Cardiac muscle cell (in vitro differentiated cells and primary cell): ENCODE measurements at regions not wholly inside any gene's neighbourhood (a gene's known extent, or its start where the extent isn't known, plus 50 kb on each side); places are given as distances from the start of the nearest gene placed in this dataset.

Experiments
- DNase-seq, 2 donors: peaks; one replicate each; pipeline versions ENCODE4 v3.0.0 to v3.0.0-alpha.2; 2010 to 2017; ENCODE audit warnings: low read depth in 1 of 2, low spot score in 1 of 2
- H3K27ac ChIP-seq: fragments of 200-600 bp; sonication (generic); 2 replicates; pipeline ENCODE4 v1.5.1; 2016
- H3K27me3 ChIP-seq: fragments of 200-600 bp; sonication (generic); 2 replicates; pipeline ENCODE4 v1.6.0; 2016; ENCODE audit warnings: control low read depth
- H3K36me3 ChIP-seq: fragments of 200-600 bp; sonication (generic); 2 replicates; pipeline ENCODE4 v1.5.1; 2016; ENCODE audit warnings: control low read depth
- H3K4me1 ChIP-seq: fragments of 200-600 bp; sonication (generic); 2 replicates; pipeline ENCODE4 v1.8.1; 2017; ENCODE audit warnings: low read depth, mild to moderate bottlenecking, mixed run types
- H3K4me3 ChIP-seq: fragments of 200-600 bp; sonication (generic); 2 replicates; pipeline ENCODE4 v1.5.1; 2016; ENCODE audit warnings: mild to moderate bottlenecking
- H3K9me3 ChIP-seq: fragments of 200-600 bp; sonication (generic); 2 replicates; pipeline ENCODE4 v1.5.1; 2017; ENCODE audit warnings: low read depth, mild to moderate bottlenecking, control low read depth
- TF ChIP-seq, protein P1 (sequence below): IDR thresholded peaks from 2 replicates; pipeline ENCODE4 v1.5.1; 2012; ENCODE audit warnings: low read depth, mild to moderate bottlenecking, low read length

DNA sequence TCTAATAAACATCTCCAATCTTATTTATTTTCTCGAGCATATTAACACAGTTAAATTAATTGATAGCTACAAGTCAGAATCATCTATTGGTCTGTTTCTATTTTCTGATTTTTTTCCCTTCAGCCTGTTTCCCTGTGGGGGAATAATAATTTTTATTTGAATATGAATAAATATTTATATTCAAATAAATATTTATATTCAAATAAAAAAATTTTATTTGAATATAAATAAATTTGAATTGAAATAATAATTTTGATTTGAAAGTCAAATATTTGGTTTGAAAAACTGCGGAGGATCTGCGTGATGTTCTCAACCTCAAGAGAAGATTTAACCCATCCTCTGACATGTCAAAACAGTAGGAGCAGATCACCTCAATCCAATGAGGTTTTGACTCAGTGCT lies 380.1 kb upstream of the MEIS2 start:
- H3K27me3 ChIP-seq: no peaks in the 10 kb centered on the region
- no peak overlapping the region for H3K27ac ChIP-seq
- H3K4me1 ChIP-seq: no peaks in the 10 kb centered on the region
- DNase-seq: no peak
- H3K36me3 ChIP-seq: no peaks in the 10 kb centered on the region
- TF ChIP-seq, protein P1, sequence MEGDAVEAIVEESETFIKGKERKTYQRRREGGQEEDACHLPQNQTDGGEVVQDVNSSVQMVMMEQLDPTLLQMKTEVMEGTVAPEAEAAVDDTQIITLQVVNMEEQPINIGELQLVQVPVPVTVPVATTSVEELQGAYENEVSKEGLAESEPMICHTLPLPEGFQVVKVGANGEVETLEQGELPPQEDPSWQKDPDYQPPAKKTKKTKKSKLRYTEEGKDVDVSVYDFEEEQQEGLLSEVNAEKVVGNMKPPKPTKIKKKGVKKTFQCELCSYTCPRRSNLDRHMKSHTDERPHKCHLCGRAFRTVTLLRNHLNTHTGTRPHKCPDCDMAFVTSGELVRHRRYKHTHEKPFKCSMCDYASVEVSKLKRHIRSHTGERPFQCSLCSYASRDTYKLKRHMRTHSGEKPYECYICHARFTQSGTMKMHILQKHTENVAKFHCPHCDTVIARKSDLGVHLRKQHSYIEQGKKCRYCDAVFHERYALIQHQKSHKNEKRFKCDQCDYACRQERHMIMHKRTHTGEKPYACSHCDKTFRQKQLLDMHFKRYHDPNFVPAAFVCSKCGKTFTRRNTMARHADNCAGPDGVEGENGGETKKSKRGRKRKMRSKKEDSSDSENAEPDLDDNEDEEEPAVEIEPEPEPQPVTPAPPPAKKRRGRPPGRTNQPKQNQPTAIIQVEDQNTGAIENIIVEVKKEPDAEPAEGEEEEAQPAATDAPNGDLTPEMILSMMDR: no peak
- no peaks in the 10 kb centered on the region for H3K9me3 ChIP-seq
- no peak overlapping the region for H3K4me3 ChIP-seq

DNA sequence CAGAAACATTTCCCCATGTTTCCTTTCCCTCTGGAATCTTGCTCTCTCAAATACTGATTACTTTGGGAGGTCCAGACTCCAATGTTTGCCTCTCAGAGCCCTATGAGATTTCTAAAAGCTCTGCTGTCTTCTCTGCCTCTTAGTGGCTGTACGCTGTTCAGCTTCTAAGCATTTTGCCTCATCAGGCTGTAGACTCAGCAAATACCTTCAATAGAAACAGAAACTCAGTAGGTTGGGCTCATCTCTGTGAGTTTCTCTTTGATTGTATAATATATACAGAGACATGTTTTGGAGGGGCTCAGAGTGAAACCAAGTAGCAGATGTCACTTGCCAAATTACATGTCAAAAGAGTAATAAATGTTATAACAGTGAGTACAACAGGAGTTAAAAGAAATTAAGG lies 380.8 kb upstream of the MEIS2 start:
- DNase-seq: no peak
- H3K27me3 ChIP-seq: no peaks in the 10 kb centered on the region
- TF ChIP-seq, protein P1: no peak

GRCh38 chr15:37483779-37484178 lies 383.4 kb upstream of the MEIS2 start:
- Histone ChIP-seq H3K27me3 (no peaks in the 10 kb centered on the region), H3K27ac (no peak overlapping the region), H3K9me3 (no peaks in the 10 kb centered on the region), H3K36me3 (no peaks in the 10 kb centered on the region), H3K4me3 (no peak overlapping the region), H3K4me1 (no peaks in the 10 kb centered on the region)
- TF ChIP-seq, protein P1: no peak
- DNase-seq: no peak

More for the DNA sequence above, 380.8 kb upstream of the MEIS2 start:
- Histone ChIP-seq H3K36me3 (no peaks in the 10 kb centered on the region), H3K4me3 (no peak overlapping the region), H3K9me3 (no peaks in the 10 kb centered on the region), H3K27ac (no peak overlapping the region), H3K4me1 (no peaks in the 10 kb centered on the region)

DNA sequence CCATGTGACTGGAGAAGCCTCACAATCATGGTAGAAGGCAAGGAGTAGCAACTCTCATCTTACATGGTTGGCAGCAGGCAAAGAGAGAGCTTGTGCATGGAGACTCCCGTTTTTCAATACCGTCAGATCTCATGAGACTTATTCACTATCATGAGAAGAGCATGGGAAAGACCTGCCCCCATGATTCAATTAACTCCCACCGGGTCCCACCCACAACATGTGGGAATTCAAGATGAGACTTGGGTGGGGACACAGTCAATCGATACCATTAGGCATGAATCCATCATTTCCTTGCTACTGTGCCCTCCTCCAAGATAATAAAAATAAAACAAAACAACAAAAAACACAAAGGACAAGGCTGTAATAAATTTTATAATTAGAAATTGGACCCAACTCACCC lies 384.7 kb upstream of the MEIS2 start:
- Histone ChIP-seq H3K27ac (no peak overlapping the region), H3K4me3 (no peak overlapping the region), H3K9me3 (no peaks in the 10 kb centered on the region), H3K36me3 (no peaks in the 10 kb centered on the region), H3K4me1 (no peaks in the 10 kb centered on the region), H3K27me3 (no peaks in the 10 kb centered on the region)
- TF ChIP-seq, protein P1: no peak
- DNase-seq: no peak

GRCh38 chr15:37490707-37491106 lies 390.4 kb upstream of the MEIS2 start:
- no peaks in the 10 kb centered on the region for H3K4me1 ChIP-seq
- TF ChIP-seq, protein P1: no peak
- no peaks in the 10 kb centered on the region for H3K27me3 ChIP-seq
- H3K4me3 ChIP-seq: no peak overlapping the region
- DNase-seq: no peak
- no peak overlapping the region for H3K27ac ChIP-seq
- no peaks in the 10 kb centered on the region for H3K36me3 ChIP-seq
- no peaks in the 10 kb centered on the region for H3K9me3 ChIP-seq

DNA sequence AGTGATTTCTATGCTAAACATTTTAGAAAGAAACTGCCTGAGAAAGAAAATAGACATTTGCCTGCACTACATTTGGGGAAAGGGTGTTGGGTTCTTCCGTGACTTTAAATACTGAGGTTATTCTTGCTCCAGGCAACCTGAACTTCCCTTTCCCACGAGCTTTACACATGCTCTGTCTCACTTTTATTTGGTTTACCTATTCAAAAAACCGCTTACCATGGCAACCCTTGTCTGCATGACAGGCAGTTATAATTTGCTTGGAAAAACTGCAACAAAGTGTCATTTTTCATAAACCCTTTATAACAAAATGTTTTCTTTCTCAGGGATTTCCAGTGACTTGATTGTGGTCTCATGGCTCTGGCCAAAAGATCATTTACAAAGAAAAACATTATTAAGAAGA lies 416.3 kb upstream of the MEIS2 start:
- Histone ChIP-seq H3K27me3 (no peaks in the 10 kb centered on the region), H3K9me3 (no peaks in the 10 kb centered on the region), H3K36me3 (no peaks in the 10 kb centered on the region), H3K4me3 (no peak overlapping the region), H3K27ac (no peak overlapping the region), H3K4me1 (no peaks in the 10 kb centered on the region)
- no peak for DNase-seq
- TF ChIP-seq, protein P1: no peak
